ENCODE measurements at regions not wholly inside any gene's neighbourhood (a gene's known extent, or its start where the extent isn't known, plus 50 kb on each side); places are given as distances from the start of the nearest gene placed in this dataset.

DNA sequence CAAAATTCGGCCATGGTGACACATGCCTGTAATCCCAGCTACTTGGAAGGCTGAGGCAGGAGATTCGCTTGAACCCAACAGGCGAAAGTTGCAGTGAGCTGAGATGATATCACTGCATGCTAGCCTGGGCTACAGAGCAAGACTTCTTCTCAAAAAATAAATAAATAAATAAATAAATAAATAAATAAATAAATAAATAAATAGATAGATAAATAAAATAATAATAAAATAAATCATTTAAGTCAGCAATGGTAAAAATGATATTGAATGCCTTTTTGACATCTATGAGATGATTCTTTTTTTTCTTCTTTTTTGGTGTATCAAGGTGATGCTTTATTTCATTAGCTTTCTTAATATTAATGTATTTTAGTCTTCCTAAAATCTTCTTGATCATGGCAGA, 221.7 kb upstream of the RXFP2 start:
- intact Hi-C loops (cut with micrococcal nuclease; ENCODE audit: unreplicated experiment) = no loop called here
- no TSS peak for BruUV-seq (replicated peaks)
- Histone ChIP-seq H3K9me3 (ENCODE audit: low read length) (no peaks in the 10 kb centered on the region), H3K4me3 (ENCODE audit: low read depth, low read length, poor library complexity, severe bottlenecking) (no peak overlapping the region), H3K27ac (ENCODE audit: low read depth, low read length, poor library complexity, severe bottlenecking) (no peak overlapping the region), H3K4me1 (ENCODE audit: insufficient read depth, low read length, poor library complexity, severe bottlenecking) (no peaks in the 10 kb centered on the region), H3K9me2 (ENCODE audit: insufficient read depth, low read length) (no peaks in the 10 kb centered on the region), H3K79me2 (ENCODE audit: insufficient read depth, low read depth, low read length) (no peaks in the 10 kb centered on the region), H4K20me1 (ENCODE audit: insufficient read depth, low read length) (no peaks in the 10 kb centered on the region), H3K36me3 (ENCODE audit: insufficient read depth, low read length) (no peaks in the 10 kb centered on the region), H3K4me2 (ENCODE audit: low read length) (no peak overlapping the region), H2AFZ (ENCODE audit: low read length) (no peak overlapping the region)
- ChIA-PET POLR2A (no interaction called here), CTCF (ENCODE audit: unreplicated experiment) (no interaction called here)
- TF ChIP-seq EZH2phosphoT487 (IDR thresholded peaks at IDR 0.05; ENCODE audit: borderline replicate concordance, low read depth, low read length) (no peak), CTCF (conservative IDR thresholded peaks at IDR 0.05; ENCODE audit: low read length) (no peak)
- no peak for DNase-seq (ENCODE audit: low spot score)

DNA sequence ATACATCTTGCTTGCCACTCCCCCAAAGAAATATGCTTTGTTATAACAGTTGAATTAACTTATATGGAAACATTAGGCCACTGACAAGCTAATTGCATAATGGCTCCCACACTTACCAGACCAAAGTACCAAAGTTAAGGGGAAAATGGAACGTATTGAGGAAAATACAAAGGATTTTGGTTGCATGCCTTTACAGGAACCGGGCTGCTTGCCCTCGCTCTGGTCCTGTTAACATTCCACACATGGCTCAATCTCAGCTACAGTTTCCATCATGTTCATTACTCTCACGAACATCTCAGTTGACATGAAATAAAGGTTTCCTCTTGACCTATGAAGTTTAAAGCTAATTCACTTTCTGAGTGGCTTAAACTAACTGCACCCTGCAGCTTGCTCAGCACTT, 220.7 kb upstream of the RXFP2 start:
- no peak for DNase-seq (ENCODE audit: low spot score)
- no peaks in the 10 kb centered on the region for H4K20me1 ChIP-seq (ENCODE audit: insufficient read depth, low read length)
- H2AFZ ChIP-seq (ENCODE audit: low read length) = no peak overlapping the region
- TF ChIP-seq CTCF (conservative IDR thresholded peaks at IDR 0.05; ENCODE audit: low read length) = no peak
- no peak for TF ChIP-seq EZH2phosphoT487 (IDR thresholded peaks at IDR 0.05; ENCODE audit: borderline replicate concordance, low read depth, low read length)
- no peaks in the 10 kb centered on the region for H3K79me2 ChIP-seq (ENCODE audit: insufficient read depth, low read depth, low read length)
- ChIA-PET POLR2A (interaction anchor here (0.5 kb wide), 1 partner anchor 80 kb away, joined by 3 read pairs; no protein-coding TSS in a partner anchor), CTCF (ENCODE audit: unreplicated experiment) (no interaction called here)
- H3K4me3 ChIP-seq (ENCODE audit: low read depth, low read length, poor library complexity, severe bottlenecking) = no peak overlapping the region
- no peak overlapping the region for H3K4me2 ChIP-seq (ENCODE audit: low read length)
- intact Hi-C loops (cut with micrococcal nuclease; ENCODE audit: unreplicated experiment) = no loop called here
- no peaks in the 10 kb centered on the region for H3K36me3 ChIP-seq (ENCODE audit: insufficient read depth, low read length)
- no peaks in the 10 kb centered on the region for H3K9me2 ChIP-seq (ENCODE audit: insufficient read depth, low read length)
- BruUV-seq (replicated peaks) = no TSS peak
- H3K9me3 ChIP-seq (ENCODE audit: low read length) = no peaks in the 10 kb centered on the region
- H3K27ac ChIP-seq (ENCODE audit: low read depth, low read length, poor library complexity, severe bottlenecking) = no peak overlapping the region
- no peaks in the 10 kb centered on the region for H3K4me1 ChIP-seq (ENCODE audit: insufficient read depth, low read length, poor library complexity, severe bottlenecking)

DNA sequence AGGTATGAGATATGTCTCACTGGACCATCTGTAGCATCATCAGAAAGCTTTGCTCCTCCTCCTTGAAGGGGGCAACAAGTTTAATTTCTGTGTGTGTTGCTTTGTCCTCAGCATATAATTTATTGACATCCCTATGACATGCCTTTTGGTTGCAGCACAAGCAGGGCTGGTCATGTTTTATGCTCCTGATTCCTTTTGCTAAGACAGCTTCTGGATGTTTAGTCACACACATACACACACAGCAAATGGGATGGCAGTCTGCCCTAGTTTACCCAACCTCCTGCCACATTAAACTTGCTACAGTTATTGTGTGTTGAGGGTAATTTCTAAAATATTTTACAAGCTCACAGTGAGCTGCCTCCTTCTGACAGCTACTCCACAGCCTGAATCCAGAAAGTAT, 217.9 kb upstream of the RXFP2 start:
- H3K9me2 ChIP-seq (ENCODE audit: insufficient read depth, low read length) = no peaks in the 10 kb centered on the region
- no peak for DNase-seq (ENCODE audit: low spot score)
- no TSS peak for BruUV-seq (replicated peaks)
- TF ChIP-seq EZH2phosphoT487 (IDR thresholded peaks at IDR 0.05; ENCODE audit: borderline replicate concordance, low read depth, low read length) (no peak), CTCF (conservative IDR thresholded peaks at IDR 0.05; ENCODE audit: low read length) (no peak)
- H3K36me3 ChIP-seq (ENCODE audit: insufficient read depth, low read length) = no peaks in the 10 kb centered on the region
- H2AFZ ChIP-seq (ENCODE audit: low read length) = no peak overlapping the region
- no peaks in the 10 kb centered on the region for H3K9me3 ChIP-seq (ENCODE audit: low read length)
- CTCF ChIA-PET (ENCODE audit: unreplicated experiment) = no interaction called here
- no peak overlapping the region for H3K4me2 ChIP-seq (ENCODE audit: low read length)
- POLR2A ChIA-PET = no interaction called here
- intact Hi-C loops (cut with micrococcal nuclease; ENCODE audit: unreplicated experiment) = no loop called here
- no peaks in the 10 kb centered on the region for H3K4me1 ChIP-seq (ENCODE audit: insufficient read depth, low read length, poor library complexity, severe bottlenecking)
- no peak overlapping the region for H3K4me3 ChIP-seq (ENCODE audit: low read depth, low read length, poor library complexity, severe bottlenecking)
- H3K79me2 ChIP-seq (ENCODE audit: insufficient read depth, low read depth, low read length) = no peaks in the 10 kb centered on the region
- no peak overlapping the region for H3K27ac ChIP-seq (ENCODE audit: low read depth, low read length, poor library complexity, severe bottlenecking)
- no peaks in the 10 kb centered on the region for H4K20me1 ChIP-seq (ENCODE audit: insufficient read depth, low read length)
